Mesothelial cell of epicardium (in vitro differentiated cells): ENCODE measurements at regions not wholly inside any gene's neighbourhood (a gene's known extent, or its start where the extent isn't known, plus 50 kb on each side); places are given as distances from the start of the nearest gene placed in this dataset.

Experiments used
- DNase-seq, 2 experiments: peaks; one replicate each; pipeline ENCODE4 v3.0.0; 2021; ENCODE audit warnings: low spot score in 2 of 2; ENCODE audit not compliant: unreplicated experiment in 2 of 2
- H3K27ac Mint-ChIP-seq: 2 replicates; pipeline ENCODE4 v1.8.0; 2021; ENCODE audit warnings: mixed read lengths
- H3K27me3 Mint-ChIP-seq: 2 replicates; pipeline ENCODE4 v1.8.0; 2021; ENCODE audit warnings: low read depth, mixed read lengths
- H3K36me3 Mint-ChIP-seq: 2 replicates; pipeline ENCODE4 v1.8.0; 2021; ENCODE audit warnings: mixed read lengths
- H3K4me1 Mint-ChIP-seq: 2 replicates; pipeline ENCODE4 v1.8.0; 2021; ENCODE audit warnings: mixed read lengths
- H3K4me3 Mint-ChIP-seq: 2 replicates; pipeline ENCODE4 v1.8.0; 2021; ENCODE audit warnings: mild to moderate bottlenecking, moderate library complexity, mixed read lengths
- H3K9me3 Mint-ChIP-seq: 2 replicates; pipeline ENCODE4 v1.8.0; 2021; ENCODE audit warnings: mixed read lengths
- TF ChIP-seq, protein P1 (sequence below): fragments of 200-600 bp; sonication (generic); IDR thresholded peaks from one replicate; pipeline ENCODE4 v1.5.0; 2021; ENCODE audit warnings: antibody characterized with exemption; ENCODE audit not compliant: unreplicated experiment

DNA sequence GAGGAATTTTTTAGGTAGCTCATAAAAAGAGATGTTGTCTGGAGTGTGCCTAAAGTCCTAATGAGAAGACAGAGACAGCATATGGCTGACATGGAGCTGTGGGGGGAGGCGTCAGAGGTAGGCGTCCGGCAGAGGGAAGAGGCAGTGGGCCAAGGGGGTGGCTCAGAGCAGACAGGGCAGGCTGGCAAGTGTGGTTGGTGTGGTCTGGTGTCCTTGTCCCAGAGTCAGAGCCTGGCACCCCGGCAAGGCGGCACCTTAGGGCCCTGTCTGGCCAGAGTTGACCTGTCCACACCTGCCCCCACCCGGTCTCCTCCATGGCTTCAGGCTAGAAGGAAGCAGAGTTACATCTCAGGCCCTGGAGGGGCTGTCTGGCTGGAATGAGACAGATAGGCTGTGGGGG, 220.3 kb upstream of the ZNF32 start:
- peak overlapping the region; percentile 30 for H3K27ac Mint-ChIP-seq
- H3K36me3 Mint-ChIP-seq = no peaks in the 10 kb centered on the region
- DNase-seq = no peak
- H3K4me3 Mint-ChIP-seq = no peak overlapping the region
- H3K9me3 Mint-ChIP-seq = no peaks in the 10 kb centered on the region
- TF ChIP-seq, protein P1, sequence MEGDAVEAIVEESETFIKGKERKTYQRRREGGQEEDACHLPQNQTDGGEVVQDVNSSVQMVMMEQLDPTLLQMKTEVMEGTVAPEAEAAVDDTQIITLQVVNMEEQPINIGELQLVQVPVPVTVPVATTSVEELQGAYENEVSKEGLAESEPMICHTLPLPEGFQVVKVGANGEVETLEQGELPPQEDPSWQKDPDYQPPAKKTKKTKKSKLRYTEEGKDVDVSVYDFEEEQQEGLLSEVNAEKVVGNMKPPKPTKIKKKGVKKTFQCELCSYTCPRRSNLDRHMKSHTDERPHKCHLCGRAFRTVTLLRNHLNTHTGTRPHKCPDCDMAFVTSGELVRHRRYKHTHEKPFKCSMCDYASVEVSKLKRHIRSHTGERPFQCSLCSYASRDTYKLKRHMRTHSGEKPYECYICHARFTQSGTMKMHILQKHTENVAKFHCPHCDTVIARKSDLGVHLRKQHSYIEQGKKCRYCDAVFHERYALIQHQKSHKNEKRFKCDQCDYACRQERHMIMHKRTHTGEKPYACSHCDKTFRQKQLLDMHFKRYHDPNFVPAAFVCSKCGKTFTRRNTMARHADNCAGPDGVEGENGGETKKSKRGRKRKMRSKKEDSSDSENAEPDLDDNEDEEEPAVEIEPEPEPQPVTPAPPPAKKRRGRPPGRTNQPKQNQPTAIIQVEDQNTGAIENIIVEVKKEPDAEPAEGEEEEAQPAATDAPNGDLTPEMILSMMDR = no peak
- peaks cover 28% of the 10 kb centered on the region for H3K4me1 Mint-ChIP-seq
- peaks cover 20% of the 10 kb centered on the region for H3K27me3 Mint-ChIP-seq

DNA sequence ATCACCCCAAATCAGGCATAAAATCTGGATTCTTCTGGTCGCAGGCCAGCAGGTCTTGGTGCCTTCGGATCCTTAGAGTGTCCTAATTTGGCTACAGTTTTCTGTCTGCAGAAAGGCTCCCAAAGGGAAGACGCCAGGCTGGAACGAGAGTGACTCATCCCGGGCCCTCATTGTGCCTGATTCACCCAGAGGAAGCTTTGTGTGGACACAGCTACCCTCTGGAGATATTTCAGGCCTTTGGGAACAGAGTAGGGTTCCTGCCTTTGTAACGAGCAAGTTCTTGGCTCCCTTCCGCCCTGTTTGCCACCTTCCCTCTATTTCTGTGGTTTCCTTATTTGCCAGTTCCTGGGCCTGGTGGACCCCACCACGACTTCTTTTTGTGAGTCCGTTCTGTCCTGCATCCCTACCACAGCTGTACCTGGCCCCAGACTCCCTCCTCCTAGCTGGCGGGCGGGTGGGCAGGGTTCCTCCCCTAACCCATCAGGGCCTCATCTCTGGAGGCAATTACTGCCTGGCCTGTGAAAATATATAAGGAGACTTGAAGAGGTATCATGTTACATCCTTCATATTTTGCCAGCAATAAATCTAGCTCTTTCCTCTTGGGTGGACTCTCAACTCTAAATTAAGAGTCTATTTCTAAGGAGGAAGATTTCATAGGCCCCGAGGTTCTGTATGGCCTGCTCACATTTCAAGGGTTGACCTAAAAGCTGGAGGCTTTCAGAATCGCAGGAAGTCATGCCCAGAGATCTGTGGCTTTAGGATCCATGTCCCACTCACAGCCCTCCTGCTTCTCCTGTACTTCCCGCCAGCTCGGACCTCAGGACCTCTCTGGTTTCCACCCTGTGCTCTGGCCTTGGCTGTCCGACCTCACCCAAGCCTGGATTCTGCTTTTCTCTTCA, 219.2 kb upstream of the ZNF32 start:
- H3K27ac Mint-ChIP-seq = peak overlapping the region; percentile 32
- no peaks in the 10 kb centered on the region for H3K9me3 Mint-ChIP-seq

DNA sequence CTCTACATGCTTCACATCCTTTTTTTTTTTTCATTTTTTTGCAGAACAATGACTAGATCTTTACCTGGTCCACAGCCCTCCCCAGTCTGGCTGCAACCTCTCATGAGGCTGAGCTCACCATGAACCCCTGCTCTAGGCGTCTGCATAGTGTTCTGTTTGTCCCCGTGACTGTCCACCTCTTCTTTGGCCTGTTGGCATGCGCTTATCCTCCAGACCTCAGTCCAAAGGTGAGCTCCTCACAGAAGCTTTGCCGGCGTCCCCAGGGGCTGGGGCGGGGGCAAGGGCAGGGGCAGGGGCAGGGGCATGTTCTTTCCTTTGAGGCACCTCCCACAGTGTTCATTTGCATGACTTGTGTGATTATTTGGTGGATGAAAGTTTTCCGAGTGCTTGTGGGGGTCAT, 218.4 kb upstream of the ZNF32 start:
- TF ChIP-seq, protein P1 = no peak
- Mint-ChIP-seq H3K4me1 (peaks cover 28% of the 10 kb centered on the region), H3K27me3 (peaks cover 16% of the 10 kb centered on the region), H3K27ac (no peak overlapping the region), H3K4me3 (no peak overlapping the region), H3K36me3 (no peaks in the 10 kb centered on the region), H3K9me3 (no peaks in the 10 kb centered on the region)
- no peak for DNase-seq

More for the DNA sequence above, 219.2 kb upstream of the ZNF32 start:
- Mint-ChIP-seq H3K4me3 (no peak overlapping the region), H3K27me3 (peaks cover 17% of the 10 kb centered on the region), H3K36me3 (no peaks in the 10 kb centered on the region), H3K4me1 (peaks cover 28% of the 10 kb centered on the region)
- TF ChIP-seq, protein P1 = no peak
- DNase-seq = no peak

DNA sequence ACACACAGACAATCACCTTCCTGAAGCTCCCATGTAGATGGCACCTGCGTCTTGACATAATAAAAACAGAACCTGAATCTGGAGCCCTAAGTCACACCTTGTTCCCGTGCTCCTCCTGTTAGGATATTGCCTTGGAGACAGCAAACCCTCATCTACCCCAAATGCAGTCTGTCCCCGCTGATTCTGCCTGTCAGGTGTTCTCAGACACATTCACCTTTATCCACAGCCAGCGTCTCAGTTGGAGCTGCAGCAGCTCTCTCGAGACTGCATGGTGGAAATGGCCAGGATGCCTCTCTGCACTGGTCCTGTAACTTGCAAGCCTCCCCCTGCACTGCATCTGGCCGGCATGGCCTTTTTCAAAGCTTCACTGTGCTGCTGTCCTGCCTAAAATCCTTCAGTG, 218.0 kb upstream of the ZNF32 start:
- no peak for DNase-seq
- H3K36me3 Mint-ChIP-seq = no peaks in the 10 kb centered on the region
- H3K4me3 Mint-ChIP-seq = no peak overlapping the region
- TF ChIP-seq, protein P1 = no peak
- no peak overlapping the region for H3K27ac Mint-ChIP-seq
- H3K27me3 Mint-ChIP-seq = peaks cover 16% of the 10 kb centered on the region
- H3K4me1 Mint-ChIP-seq = peaks cover 28% of the 10 kb centered on the region
- no peaks in the 10 kb centered on the region for H3K9me3 Mint-ChIP-seq

DNA sequence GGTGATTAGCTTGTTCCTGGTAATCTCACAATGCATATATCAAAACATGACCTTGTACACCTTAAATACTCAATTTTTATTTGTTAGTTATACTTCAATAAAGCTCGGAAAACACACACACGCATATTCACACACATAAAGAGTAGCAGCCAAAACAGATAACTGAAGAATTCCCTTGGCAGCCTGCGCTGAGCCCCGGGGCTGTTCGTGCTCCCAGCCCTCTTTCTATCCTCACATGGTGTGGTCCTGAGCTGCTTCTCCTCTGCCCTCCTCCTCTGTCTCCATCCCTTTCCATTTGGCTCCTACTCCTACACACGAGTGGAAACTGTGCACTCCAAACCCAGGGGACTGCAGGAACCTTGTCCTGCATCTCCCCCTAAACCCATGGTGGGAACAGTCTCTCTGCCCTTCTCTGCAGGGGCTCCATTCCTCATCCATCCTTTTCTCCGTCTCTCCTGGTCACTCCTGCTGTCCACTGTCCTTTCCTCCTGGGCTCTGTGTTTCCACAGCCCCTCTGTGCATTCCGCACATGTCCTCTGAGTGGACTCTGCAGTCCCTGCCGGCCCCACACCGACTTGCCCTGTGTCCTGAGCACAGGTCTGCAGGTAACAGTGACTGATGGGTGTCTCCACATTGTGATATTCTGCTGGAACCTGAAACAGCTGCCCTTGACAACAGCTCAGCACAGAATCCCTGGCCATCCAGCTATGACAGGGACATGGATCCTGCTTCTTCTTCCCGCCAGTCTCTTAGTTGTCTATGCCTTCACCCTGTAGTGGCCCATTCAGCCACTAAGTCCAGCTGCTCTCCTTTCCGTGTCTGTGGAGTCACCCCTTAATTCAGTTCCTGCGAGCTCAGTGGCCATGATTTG, 216.8 kb upstream of the ZNF32 start:
- H3K4me3 Mint-ChIP-seq = no peak overlapping the region
- H3K27me3 Mint-ChIP-seq = peaks cover 16% of the 10 kb centered on the region
- no peaks in the 10 kb centered on the region for H3K9me3 Mint-ChIP-seq
- TF ChIP-seq, protein P1 = no peak
- DNase-seq = no peak
- H3K4me1 Mint-ChIP-seq = peaks cover 28% of the 10 kb centered on the region
- no peaks in the 10 kb centered on the region for H3K36me3 Mint-ChIP-seq
- no peak overlapping the region for H3K27ac Mint-ChIP-seq
